Stimulated activated CD4-positive, alpha-beta T cell treated with anti-CD3 and anti-CD28 coated beads, Interleukin-15, amount 100 ng/mL, for 24 hours (primary cell): ENCODE measurements at regions not wholly inside any gene's neighbourhood (a gene's known extent, or its start where the extent isn't known, plus 50 kb on each side); places are given as distances from the start of the nearest gene placed in this dataset.

Source experiments
- DNase-seq: peaks from one replicate; pipeline ENCODE4 v3.0.0-alpha.2; 2020

DNA sequence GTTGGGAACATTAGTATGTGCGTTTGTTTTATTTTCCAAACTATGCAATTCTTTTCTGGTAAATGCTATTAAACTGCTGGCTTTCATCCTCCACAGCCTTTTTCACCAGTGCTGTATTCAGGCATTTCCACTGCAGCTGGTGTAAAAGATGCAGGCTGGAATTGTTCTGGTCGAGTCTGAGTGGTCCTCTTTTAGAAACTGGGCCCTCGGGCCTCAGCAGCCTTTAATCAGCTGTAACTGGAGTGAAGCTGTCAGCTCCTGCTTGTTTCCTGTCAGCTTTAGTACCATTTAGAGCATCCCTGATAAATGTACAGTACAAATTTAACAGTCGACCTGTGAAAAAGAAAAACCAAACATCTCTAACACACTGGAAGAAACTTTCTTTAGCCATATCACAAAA is 979.6 kb downstream of the TFAP2A start:
- no peak for DNase-seq

GRCh38 chr6:9431945-9432344 is 982.9 kb downstream of the TFAP2A start:
- DNase-seq = no peak

DNA sequence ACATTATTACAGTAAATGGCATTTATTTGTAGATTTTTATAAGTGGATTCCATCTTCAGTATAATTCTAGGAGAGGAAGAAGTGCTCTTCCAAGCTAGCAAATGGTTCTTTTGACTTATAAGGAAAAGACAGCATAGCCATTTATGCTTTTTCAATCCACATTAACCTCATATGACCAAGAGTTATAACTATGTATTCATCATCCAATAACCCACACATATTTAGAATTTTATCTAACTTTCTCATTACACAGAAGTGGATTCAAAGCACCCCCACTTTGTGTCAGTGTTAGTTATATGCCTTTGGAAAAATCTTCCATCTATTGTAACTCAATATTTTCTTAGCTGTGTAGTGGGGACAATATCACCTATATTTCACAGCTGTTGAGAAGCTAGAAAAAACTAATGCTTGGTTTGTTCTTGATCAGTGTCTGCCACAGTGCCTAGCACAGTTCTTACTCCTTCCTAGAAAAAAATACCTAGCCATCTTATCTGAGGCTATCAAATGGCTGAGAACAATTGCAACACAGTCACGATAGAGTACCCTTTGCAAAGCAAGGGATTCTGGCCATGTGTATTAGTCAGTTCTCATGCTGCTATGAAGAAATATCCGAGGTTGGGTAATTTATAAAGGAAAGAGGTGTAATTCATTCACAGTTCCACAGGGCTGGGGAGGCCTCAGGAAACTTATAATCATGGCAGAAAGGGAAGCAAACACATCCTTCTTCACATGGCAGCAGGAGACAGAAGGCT is 986.3 kb downstream of the TFAP2A start:
- DNase-seq = no peak

GRCh38 chr6:9422138-9422537 is 986.8 kb upstream of the SLC35B3 start:
- no peak for DNase-seq

GRCh38 chr6:9420316-9421015 is 985.1 kb upstream of the SLC35B3 start:
- no peak for DNase-seq

- DNase-seq = no peak
These were observed 982.1 kb upstream of the SLC35B3 start for GRCh38 chr6:9417400-9417799.

DNA sequence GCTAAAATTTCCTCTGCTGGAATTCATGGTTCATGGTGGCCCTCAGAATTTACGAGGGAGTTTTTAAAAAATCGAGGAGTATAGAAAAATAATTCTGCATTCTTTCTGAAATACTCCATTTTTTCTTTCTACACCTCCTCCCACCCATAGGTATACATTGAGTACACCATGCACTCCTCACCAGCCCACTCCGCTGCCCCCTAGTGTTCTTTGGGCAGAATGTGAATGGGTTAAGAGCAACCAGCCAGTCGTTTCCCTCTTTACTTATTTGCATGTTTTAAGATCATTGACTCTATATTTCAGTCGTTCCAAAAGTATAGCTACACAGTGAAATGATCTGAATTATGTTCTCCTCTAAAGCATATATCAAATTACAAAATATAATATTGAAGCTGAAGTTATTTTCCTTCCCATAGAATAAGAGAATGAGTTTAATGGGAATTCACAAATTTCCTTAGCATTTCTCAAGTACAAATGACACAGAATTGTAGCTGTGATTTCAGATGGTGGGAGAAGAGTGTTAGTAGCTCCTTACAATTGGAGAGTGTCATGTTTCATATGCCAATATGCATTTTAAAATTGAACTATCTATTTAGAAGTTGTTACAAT is 977.7 kb upstream of the SLC35B3 start:
- peak; percentile 12 for DNase-seq

DNA sequence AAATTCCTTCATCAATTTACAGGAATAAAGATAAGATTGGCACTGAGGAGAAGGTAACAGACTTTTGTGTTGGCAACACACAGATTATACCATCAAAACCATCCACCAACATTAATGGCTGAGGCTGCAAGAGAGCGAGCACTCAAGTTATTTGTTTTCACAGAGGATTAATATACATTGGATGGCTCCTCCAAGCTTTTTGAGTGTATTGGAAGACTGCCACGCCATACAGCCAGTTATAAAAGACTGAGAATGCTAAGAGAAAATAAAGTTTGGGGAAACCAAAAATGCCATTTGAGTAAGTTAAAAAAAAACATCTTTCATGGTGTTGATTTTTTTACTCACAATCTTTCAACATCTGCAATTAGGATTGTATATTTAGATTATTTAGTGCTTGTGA is 973.8 kb upstream of the SLC35B3 start:
- DNase-seq = no peak

DNA sequence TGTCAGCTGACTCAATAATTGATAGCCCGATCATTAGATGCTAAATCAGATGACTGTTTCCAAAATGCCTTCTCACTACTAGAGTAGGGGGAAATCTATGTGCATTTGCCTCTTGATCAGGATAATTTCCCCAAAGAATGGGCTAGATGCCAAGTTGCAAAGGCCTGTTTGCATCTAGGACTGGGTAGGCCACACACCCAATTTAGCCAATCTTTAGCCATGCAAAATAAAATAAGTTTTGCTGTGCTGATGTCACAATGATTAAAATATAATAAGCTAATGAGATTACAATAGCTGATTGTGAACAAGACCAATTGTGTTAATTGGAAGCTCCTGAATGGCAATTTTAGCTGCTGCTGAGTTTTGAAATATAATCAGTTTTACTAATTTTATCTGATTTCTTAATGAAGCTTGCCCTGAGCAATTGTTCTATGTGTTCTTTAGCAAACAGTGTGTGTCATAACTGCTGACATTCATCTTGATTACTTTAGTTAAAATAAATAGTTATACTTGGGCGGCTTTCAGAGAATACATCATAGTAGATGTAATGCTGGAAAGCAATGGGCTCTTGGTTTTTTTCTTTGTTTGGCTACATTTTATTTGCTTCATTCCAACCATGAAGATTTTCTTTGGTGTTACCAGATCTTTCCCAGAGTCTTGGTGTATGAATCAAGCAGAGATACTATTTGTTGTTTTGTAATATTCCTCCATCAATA is 973.2 kb upstream of the SLC35B3 start:
- DNase-seq = no peak

GRCh38 chr6:9405825-9406224 is 970.5 kb upstream of the SLC35B3 start:
- DNase-seq = no peak

DNA sequence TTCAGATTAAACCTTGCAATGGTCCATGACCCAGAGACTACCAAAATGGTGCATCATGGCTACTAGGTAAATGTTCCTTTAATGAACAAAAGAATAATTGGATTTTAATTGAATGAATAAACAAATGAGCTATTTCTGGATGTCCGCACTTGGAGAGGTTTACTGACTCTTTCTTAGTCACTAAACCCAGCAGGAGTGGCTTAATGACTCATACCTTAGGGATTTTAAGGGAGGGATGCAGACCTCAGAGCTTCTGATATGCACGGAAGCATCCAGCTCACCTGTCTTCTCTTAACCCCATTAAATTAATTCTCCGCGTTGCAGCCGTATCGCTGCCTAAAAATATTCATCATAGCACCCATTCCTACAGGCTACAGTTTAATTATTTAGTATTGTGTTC is 970.0 kb upstream of the SLC35B3 start:
- no peak for DNase-seq

GRCh38 chr6:9404351-9405146 is 969.2 kb upstream of the SLC35B3 start:
- no peak for DNase-seq

DNA sequence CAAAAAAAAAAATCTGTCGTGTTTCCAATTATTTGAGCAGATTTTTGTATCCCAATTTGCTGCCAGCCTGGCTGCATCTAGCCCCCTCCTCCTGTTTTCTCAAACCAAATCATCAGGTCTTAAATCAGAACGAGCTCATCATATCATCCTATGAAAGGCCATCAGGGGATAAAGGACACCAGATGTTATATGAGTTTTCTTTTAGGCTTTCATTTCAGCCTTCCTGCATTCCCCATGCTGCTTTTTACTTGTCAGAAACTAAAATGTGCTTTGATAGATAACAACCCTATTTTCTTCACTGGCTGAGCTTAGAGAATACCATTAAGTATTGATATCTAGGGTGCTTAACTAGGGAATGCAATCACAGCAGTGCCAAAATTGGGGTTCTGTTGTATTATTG is 968.4 kb upstream of the SLC35B3 start:
- no peak for DNase-seq

DNA sequence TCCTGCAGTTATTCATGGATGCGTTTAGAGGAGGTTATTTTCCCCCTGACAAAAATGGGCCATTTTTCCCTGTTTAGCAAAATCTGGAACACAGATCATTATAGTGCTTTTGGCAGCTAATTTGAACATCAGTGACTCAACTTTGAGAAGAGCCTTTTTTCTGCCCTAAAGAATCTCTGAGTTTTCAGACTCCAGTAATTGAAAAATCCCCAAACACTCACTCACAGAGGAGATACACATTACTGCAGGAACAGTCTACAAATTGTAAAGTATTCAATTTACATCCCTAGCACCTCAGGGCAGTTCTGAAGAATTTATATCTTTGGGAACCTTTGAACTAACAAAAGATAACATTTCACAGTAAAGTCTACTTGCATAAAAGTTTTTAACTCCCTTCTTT is 966.6 kb upstream of the SLC35B3 start:
- DNase-seq = no peak

DNA sequence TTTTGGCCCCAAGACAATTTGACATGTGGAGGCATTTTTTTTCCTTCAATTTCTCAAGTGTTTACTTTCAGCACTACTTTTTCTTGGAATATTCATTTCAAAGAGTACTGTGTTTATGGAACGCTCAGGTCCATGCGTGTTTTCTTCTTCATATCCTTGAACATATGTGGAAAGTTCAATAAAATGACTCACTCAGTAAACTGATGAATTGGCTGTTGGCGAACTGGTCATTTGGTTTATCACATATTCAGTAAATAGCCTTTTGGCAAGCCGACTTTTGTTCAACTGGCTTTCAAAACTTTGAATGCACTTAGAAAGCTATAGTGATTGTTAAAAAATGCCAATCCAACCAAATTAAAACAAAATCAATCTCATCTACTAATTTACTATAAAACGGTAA is 964.6 kb upstream of the SLC35B3 start:
- DNase-seq = no peak

DNA sequence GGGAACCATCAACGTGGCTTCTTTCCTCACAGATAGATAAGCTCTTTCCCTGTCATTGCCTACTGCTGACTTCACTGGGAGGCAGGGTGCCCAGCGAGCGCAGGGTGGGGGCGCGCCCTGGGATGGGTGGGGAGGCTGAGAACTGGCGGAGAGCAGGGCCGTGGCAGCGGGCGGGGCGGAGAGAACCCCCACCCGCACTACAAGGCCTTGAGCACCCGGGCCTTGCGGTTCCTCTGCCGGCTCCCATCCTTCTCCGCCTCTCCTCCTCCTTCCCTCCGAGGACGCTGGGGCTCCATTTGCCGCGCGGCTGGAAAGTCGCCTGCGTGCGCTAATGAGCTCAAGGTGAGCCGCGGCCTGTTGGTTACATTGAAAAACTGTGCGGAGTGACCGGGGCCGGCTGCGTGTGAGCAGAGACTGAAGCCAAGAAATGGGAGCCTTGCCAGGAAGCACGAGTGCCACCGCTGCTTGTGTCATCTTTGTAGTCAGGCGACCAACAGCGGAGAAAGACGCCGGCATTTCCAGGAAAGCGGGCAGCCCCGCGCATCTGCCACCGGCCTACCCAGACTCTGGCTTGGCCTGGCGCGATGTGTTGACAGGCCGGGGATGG is 963.5 kb upstream of the SLC35B3 start:
- DNase-seq = no peak

DNA sequence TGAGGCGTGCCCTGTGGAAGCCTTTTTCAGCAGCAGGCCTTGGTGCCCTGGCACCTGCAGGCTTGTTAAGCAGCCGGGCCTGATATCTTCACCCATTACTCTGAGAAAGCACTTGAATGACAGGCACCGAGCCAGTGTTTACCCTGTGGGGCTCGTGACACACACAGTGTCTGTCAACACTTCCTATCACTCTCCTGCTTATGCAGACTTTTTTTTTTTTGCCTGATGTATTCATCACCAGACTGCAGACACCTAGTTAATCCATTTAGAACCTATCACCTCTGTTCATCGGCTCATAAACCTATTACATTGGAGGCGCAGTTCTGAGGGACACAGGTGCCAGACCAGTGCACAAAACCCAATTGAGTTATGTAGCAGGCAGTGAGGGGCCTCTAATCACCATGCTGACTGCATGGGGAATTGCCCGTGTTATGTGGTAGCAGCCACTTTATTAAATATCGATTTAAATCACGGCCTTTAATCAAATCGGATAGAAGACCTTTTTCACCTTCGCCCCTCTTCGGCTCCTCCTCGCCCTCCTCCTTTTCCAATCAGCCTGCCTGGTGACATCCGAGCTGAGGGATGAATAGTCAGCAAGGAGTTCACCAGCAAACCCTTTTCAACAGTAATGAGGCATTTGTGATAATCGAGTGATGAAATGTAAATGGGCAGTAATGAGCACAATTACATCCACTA is 962.9 kb upstream of the SLC35B3 start:
- DNase-seq = no peak

- no peak for DNase-seq
These were observed 953.3 kb upstream of the SLC35B3 start for GRCh38 chr6:9388596-9388995.

DNA sequence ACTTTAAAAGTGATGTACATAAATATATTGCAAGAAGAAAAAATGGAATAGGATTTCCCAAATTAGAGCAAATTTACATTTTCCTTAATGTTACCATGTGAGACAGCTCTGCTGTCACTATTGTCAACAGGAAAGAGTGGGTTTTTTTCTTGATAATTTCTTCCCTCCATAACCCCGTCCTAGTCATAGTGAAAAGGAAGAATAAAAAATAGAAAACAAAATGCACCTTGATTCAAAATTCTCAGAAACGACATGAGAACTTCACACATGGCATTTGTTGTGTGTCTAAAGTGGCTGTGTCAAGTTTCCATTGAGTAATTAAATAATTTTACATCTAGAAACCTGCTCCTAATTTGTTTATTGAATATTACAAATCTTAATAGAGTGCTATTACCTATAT is 945.2 kb upstream of the SLC35B3 start:
- no peak for DNase-seq

GRCh38 chr6:9373308-9373707 is 938.0 kb upstream of the SLC35B3 start:
- no peak for DNase-seq

DNA sequence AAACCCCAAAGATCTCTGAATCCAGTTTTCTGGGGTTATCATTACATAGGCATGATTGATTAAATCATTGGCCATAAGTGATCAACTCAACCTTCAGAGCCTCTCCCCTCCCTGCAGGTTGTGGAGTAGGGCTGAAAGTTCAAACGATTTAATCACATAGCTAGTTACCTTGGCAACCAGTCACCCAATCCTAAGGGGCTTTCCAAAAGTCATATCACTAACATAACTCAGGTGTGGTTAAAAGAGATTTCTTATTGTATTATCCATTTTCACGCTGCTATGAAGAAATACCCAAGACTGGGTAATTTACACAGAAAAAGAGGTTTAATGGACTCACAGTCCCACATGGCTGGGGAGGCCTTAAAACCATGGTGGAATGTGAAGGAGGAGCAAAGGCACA is 935.1 kb upstream of the SLC35B3 start:
- DNase-seq = no peak

GRCh38 chr6:9365378-9365777 is 930.0 kb upstream of the SLC35B3 start:
- no peak for DNase-seq
